ENCODE measurements at regions not wholly inside any gene's neighbourhood (a gene's known extent, or its start where the extent isn't known, plus 50 kb on each side); places are given as distances from the start of the nearest gene placed in this dataset.

GRCh38 chr5:58066557-58066956 is 393.3 kb downstream of the PLK2 start:
- no peak for TF ChIP-seq CTCF (IDR thresholded peaks at IDR 0.05; ENCODE audit: insufficient read depth, low read depth, low read length)
- no peak for TF ChIP-seq EZH2 (IDR thresholded peaks at IDR 0.05; ENCODE audit: insufficient read depth, low read length)
